Neural cell (in vitro differentiated cells): ENCODE measurements at regions not wholly inside any gene's neighbourhood (a gene's known extent, or its start where the extent isn't known, plus 50 kb on each side); places are given as distances from the start of the nearest gene placed in this dataset.

Experiments
- EZH2 ChIP-seq: fragments of 200-600, 300-800 bp; shearing (Covaris generic), sonication (generic); IDR thresholded peaks from 2 replicates; pipeline ENCODE4 v1.6.1; 2014; ENCODE audit warnings: antibody characterized with exemption, low read length, borderline replicate concordance, mild to moderate bottlenecking; ENCODE audit not compliant: insufficient read depth, poor library complexity, severe bottlenecking
- POLR2AphosphoS5 ChIP-seq: IDR thresholded peaks from 2 replicates; pipeline ENCODE4 v1.6.1; 2012
- TF ChIP-seq, protein P1 (sequence below): fragments of 450-650 bp; IDR thresholded peaks from 2 replicates; pipeline ENCODE4 v1.5.1; 2014; ENCODE audit warnings: antibody characterized with exemption, mild to moderate bottlenecking, moderate library complexity; ENCODE audit not compliant: poor library complexity, severe bottlenecking
- TF ChIP-seq, protein P2 (sequence below): IDR thresholded peaks from 2 replicates; pipeline ENCODE4 v1.6.1; 2012; ENCODE audit warnings: borderline replicate concordance

DNA sequence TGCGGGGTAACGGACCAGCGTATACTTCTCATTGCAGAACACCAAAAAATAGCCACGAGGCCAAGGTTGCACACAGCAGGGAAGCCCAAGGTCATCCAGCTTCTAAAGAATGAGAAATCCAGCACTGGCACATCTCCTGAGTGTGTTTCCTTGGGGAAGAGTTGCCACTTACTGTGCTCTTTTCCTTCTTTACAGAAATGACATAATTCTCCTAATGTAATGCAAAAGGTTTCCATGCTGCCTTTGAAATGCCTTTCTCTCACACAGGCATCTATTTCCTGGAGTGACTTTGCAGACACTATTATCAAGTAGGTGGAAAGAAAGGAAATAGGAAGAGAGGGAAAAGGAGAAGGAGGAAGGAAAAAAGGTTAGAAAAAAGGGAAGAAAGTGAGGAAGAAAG lies 862.1 kb upstream of the CELF4 start:
- TF ChIP-seq, protein P1, sequence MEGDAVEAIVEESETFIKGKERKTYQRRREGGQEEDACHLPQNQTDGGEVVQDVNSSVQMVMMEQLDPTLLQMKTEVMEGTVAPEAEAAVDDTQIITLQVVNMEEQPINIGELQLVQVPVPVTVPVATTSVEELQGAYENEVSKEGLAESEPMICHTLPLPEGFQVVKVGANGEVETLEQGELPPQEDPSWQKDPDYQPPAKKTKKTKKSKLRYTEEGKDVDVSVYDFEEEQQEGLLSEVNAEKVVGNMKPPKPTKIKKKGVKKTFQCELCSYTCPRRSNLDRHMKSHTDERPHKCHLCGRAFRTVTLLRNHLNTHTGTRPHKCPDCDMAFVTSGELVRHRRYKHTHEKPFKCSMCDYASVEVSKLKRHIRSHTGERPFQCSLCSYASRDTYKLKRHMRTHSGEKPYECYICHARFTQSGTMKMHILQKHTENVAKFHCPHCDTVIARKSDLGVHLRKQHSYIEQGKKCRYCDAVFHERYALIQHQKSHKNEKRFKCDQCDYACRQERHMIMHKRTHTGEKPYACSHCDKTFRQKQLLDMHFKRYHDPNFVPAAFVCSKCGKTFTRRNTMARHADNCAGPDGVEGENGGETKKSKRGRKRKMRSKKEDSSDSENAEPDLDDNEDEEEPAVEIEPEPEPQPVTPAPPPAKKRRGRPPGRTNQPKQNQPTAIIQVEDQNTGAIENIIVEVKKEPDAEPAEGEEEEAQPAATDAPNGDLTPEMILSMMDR: no peak
- TF ChIP-seq EZH2 (no peak), POLR2AphosphoS5 (no peak)
- TF ChIP-seq, protein P2, sequence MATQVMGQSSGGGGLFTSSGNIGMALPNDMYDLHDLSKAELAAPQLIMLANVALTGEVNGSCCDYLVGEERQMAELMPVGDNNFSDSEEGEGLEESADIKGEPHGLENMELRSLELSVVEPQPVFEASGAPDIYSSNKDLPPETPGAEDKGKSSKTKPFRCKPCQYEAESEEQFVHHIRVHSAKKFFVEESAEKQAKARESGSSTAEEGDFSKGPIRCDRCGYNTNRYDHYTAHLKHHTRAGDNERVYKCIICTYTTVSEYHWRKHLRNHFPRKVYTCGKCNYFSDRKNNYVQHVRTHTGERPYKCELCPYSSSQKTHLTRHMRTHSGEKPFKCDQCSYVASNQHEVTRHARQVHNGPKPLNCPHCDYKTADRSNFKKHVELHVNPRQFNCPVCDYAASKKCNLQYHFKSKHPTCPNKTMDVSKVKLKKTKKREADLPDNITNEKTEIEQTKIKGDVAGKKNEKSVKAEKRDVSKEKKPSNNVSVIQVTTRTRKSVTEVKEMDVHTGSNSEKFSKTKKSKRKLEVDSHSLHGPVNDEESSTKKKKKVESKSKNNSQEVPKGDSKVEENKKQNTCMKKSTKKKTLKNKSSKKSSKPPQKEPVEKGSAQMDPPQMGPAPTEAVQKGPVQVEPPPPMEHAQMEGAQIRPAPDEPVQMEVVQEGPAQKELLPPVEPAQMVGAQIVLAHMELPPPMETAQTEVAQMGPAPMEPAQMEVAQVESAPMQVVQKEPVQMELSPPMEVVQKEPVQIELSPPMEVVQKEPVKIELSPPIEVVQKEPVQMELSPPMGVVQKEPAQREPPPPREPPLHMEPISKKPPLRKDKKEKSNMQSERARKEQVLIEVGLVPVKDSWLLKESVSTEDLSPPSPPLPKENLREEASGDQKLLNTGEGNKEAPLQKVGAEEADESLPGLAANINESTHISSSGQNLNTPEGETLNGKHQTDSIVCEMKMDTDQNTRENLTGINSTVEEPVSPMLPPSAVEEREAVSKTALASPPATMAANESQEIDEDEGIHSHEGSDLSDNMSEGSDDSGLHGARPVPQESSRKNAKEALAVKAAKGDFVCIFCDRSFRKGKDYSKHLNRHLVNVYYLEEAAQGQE: peak; percentile 91
